ENCODE measurements at regions not wholly inside any gene's neighbourhood (a gene's known extent, or its start where the extent isn't known, plus 50 kb on each side); places are given as distances from the start of the nearest gene placed in this dataset.

DNA sequence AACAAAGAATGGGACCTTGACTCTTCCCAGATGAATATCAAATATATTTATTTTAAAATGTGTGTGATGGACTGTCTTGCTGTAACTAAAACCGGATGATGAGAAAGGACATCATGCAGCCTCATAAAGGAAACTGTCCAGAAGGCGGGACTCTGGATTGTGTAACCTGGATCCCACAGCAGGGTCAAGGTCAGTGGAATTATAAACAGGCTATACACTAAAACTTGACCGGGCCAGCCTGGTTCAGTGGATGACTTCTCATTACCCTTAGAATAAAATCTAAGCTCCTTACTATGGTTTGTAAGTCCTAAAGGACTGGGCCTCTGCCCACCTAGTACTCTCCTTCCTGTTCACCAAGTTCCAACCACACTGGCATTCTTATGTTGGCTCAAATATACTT is 280.3 kb downstream of the ELAVL2 start:
- DNase-seq (ENCODE audit: insufficient read length, low spot score) (no peak), FAIRE-seq (no peak)
- TF ChIP-seq, protein P1, sequence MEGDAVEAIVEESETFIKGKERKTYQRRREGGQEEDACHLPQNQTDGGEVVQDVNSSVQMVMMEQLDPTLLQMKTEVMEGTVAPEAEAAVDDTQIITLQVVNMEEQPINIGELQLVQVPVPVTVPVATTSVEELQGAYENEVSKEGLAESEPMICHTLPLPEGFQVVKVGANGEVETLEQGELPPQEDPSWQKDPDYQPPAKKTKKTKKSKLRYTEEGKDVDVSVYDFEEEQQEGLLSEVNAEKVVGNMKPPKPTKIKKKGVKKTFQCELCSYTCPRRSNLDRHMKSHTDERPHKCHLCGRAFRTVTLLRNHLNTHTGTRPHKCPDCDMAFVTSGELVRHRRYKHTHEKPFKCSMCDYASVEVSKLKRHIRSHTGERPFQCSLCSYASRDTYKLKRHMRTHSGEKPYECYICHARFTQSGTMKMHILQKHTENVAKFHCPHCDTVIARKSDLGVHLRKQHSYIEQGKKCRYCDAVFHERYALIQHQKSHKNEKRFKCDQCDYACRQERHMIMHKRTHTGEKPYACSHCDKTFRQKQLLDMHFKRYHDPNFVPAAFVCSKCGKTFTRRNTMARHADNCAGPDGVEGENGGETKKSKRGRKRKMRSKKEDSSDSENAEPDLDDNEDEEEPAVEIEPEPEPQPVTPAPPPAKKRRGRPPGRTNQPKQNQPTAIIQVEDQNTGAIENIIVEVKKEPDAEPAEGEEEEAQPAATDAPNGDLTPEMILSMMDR (IDR thresholded peaks at IDR 0.05; ENCODE audit: insufficient read depth, missing control alignments) = no peak

DNA sequence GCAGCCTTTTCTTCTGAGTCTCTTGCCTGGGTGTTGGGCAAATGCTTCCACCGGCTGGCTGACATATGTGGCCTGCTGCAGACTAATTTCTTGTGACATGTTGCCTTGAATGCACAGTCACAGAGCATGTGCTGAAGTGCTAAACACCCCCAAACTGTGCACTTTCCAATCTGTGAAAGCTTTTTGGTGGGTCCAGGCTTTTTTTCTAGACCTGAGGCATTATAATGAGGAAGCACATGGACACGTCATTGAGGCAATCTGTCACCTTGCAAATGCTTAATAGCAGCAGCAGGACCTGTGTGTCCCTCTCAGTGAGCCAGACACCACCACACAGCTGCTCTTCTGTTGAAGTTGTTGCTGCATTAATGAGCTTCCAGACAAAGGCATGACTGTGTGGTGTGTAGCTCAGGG is 274.7 kb downstream of the ELAVL2 start:
- TF ChIP-seq, protein P1 (IDR thresholded peaks at IDR 0.05; ENCODE audit: insufficient read depth, missing control alignments) = no peak
- FAIRE-seq = no peak
- DNase-seq (ENCODE audit: insufficient read length, low spot score) = no peak

DNA sequence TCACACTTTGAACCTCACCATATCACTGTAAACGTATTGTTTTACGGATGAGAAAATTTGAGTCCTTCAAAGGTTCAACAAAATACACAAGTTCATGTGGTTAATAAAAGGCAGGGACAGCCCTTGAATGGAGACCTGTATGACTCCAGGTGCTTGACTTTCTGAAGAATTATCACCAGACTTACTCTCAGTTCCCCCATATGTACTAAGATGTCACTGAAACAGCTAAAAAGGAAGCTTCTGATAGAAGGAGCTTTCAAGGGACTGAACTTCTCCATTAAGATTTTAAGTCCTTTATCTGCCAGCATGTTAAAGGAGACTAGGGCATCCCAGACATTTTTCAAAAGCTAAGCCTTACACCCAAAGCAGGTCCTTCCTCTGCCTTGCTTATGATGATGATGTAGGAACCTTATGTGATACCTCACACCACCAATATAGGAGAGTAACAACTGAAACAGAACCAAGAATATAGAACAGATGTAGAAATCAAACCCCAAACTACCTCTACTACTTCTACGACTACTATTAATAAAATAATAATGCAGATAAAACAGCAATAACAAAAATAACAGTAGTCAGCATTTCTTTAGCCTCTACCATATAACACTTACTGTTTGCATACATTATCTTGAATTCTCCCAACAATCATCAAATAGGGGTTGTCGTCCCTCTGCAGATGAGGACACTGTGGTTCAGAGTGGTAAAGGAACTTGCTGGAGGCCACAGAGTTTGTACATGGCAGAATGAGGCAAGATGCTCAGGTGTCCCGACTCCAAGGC is 273.9 kb downstream of the ELAVL2 start:
- TF ChIP-seq, protein P1 (IDR thresholded peaks at IDR 0.05; ENCODE audit: insufficient read depth, missing control alignments) = no peak
- FAIRE-seq = no peak
- no peak for DNase-seq (ENCODE audit: insufficient read length, low spot score)

DNA sequence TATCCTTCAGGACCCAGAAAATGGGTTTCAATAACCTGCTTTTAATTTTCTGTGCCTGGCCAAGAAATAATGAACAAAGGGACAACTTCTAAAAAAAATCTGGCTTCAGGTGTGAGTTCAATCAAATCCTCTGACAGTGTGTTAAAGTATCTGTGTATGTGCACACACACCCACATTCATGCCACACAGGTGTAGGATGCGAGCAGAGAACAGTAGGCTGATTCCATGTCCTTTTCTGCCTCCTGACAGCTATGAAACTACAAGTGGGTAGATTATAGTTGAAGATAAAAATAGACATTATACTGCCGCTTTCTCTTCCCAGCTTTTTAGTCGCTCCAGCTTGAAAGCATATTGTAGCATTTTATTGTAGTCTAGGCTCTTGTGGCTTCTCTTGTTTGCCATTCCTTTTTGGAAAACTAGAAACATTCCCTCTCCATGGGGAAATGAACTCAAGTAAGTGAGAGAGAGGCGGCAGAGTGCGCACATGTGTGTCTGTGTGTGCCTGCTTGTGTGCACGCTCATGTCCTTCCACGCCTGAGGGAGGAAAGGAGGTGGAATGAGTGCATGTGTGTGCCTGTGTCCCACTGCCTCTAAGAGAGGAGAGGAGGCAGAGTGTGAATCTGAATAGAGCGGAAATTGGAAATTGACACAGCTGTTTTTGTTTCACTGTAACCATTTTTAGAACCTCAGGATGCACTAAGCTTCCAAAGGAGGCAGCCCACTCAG is 273.0 kb downstream of the ELAVL2 start:
- no peak for DNase-seq (ENCODE audit: insufficient read length, low spot score)
- TF ChIP-seq, protein P1 (IDR thresholded peaks at IDR 0.05; ENCODE audit: insufficient read depth, missing control alignments) = no peak
- no peak for FAIRE-seq

DNA sequence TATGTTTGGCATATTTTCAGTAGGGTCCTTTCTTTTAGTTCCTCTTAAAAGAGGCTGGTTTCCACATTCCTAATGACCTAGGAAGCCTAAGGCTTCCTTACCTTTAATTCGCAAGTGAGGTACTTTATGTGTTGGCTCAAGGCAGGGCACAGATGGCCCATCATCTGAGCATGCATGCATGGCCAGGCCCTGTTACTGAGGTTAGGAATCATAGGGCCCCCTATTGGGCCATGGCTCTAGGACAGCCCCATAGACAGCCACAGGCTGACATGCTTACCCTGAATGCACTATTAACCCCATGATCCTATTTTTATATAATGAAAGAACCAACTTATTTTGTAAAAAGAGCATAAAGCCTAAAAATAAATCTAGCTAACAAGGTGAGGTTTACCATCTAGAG is 271.4 kb downstream of the ELAVL2 start:
- FAIRE-seq = no peak
- no peak for DNase-seq (ENCODE audit: insufficient read length, low spot score)
- TF ChIP-seq, protein P1 (IDR thresholded peaks at IDR 0.05; ENCODE audit: insufficient read depth, missing control alignments) = no peak

DNA sequence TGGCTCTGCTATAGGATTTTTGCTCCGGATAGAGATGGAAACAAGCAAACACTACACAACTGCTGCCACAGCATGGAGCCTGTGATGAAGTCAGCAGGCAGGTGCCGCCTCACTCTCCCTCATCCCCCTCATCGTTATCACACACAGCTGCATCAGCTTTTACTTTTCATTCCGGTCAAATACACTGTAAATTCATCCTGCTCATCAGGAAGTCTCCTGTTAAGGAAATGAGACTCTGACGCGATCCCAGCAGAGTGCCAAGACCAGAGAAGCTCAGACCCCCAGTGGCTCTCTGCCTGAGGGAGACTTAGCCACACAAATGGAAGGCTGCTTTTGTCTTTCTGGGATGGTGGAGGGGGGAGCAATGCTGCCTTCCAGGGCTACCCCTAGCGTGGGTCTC is 270.2 kb downstream of the ELAVL2 start:
- FAIRE-seq (no peak), DNase-seq (ENCODE audit: insufficient read length, low spot score) (no peak)
- TF ChIP-seq, protein P1 (IDR thresholded peaks at IDR 0.05; ENCODE audit: insufficient read depth, missing control alignments) = no peak

DNA sequence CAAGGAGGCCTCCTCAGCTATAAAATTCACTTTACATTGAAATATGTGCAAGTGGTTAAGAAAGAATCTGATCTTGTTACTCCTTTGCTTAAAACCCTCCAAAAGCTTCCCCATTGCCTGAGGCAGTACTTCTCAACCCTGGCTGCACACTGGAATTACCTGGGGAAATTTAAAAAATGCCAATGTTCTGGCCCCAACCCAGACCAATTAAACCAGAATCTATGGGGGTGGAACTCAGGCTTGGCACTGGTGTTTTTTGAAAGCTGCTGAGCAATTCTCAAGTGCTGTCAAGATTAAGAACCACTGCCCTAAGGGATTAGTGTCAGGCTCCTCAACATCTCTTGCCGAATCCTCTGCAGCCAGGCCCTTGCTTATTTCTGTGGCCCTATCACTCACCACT is 269.6 kb downstream of the ELAVL2 start:
- DNase-seq (ENCODE audit: insufficient read length, low spot score) (no peak), FAIRE-seq (no peak)
- TF ChIP-seq, protein P1 (IDR thresholded peaks at IDR 0.05; ENCODE audit: insufficient read depth, missing control alignments) = no peak

Measured in D721Med (cell line).